SU-DHL-6 (cell line): ENCODE measurements at regions not wholly inside any gene's neighbourhood (a gene's known extent, or its start where the extent isn't known, plus 50 kb on each side); places are given as distances from the start of the nearest gene placed in this dataset.

Source experiments
- EZH2phosphoT487 ChIP-seq: fragments of 200-600 bp; sonication (generic), shearing (Covaris generic); conservative IDR thresholded peaks from 2 replicates; pipeline ENCODE4 v1.6.1; 2018; ENCODE audit warnings: mild to moderate bottlenecking, antibody characterized with exemption, low read length, moderate library complexity, mixed read lengths
- TF ChIP-seq, protein P1 (sequence below): fragments of 200-600 bp; sonication (generic); IDR thresholded peaks from one replicate; pipeline ENCODE4 v1.5.1; 2017; ENCODE audit warnings: antibody characterized with exemption, mild to moderate bottlenecking, low read length, moderate library complexity; ENCODE audit not compliant: insufficient read depth, poor library complexity, severe bottlenecking

DNA sequence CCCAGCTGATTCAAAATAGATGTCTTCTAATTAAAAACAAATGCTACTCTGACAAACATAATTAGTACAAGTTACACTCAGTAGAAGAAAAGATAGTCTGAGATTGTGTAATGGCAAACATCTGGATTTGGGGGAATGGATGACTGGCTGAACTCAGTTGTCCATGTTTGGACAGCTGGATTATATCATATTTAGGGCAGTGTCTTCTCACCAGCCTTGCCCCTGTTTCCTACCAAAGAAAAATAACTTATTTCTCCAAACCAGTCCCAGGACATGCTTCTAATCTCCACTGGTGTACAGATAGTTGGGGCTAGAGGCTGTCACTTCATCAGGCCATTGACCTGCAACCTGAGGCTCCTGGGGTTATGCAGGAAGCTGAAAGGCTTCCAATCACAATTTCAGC, 237.3 kb downstream of the USP46 start:
- TF ChIP-seq, protein P1, sequence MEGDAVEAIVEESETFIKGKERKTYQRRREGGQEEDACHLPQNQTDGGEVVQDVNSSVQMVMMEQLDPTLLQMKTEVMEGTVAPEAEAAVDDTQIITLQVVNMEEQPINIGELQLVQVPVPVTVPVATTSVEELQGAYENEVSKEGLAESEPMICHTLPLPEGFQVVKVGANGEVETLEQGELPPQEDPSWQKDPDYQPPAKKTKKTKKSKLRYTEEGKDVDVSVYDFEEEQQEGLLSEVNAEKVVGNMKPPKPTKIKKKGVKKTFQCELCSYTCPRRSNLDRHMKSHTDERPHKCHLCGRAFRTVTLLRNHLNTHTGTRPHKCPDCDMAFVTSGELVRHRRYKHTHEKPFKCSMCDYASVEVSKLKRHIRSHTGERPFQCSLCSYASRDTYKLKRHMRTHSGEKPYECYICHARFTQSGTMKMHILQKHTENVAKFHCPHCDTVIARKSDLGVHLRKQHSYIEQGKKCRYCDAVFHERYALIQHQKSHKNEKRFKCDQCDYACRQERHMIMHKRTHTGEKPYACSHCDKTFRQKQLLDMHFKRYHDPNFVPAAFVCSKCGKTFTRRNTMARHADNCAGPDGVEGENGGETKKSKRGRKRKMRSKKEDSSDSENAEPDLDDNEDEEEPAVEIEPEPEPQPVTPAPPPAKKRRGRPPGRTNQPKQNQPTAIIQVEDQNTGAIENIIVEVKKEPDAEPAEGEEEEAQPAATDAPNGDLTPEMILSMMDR: no peak
- TF ChIP-seq EZH2phosphoT487: no peak
